HL-60 (cell line): ENCODE measurements at regions not wholly inside any gene's neighbourhood (a gene's known extent, or its start where the extent isn't known, plus 50 kb on each side); places are given as distances from the start of the nearest gene placed in this dataset.

Experiments used
- CTCF ChIP-seq: IDR thresholded peaks from one replicate; pipeline ENCODE4 v1.5.1; 2011; ENCODE audit warnings: low read length, control low read depth, inconsistent platforms; ENCODE audit not compliant: insufficient read depth
- TF ChIP-seq, protein P1 (sequence below): IDR thresholded peaks from 2 replicates; pipeline ENCODE4 v1.6.1; 2012; ENCODE audit warnings: low read depth; ENCODE audit not compliant: insufficient replicate concordance

- no peak for TF ChIP-seq CTCF
- TF ChIP-seq, protein P1, sequence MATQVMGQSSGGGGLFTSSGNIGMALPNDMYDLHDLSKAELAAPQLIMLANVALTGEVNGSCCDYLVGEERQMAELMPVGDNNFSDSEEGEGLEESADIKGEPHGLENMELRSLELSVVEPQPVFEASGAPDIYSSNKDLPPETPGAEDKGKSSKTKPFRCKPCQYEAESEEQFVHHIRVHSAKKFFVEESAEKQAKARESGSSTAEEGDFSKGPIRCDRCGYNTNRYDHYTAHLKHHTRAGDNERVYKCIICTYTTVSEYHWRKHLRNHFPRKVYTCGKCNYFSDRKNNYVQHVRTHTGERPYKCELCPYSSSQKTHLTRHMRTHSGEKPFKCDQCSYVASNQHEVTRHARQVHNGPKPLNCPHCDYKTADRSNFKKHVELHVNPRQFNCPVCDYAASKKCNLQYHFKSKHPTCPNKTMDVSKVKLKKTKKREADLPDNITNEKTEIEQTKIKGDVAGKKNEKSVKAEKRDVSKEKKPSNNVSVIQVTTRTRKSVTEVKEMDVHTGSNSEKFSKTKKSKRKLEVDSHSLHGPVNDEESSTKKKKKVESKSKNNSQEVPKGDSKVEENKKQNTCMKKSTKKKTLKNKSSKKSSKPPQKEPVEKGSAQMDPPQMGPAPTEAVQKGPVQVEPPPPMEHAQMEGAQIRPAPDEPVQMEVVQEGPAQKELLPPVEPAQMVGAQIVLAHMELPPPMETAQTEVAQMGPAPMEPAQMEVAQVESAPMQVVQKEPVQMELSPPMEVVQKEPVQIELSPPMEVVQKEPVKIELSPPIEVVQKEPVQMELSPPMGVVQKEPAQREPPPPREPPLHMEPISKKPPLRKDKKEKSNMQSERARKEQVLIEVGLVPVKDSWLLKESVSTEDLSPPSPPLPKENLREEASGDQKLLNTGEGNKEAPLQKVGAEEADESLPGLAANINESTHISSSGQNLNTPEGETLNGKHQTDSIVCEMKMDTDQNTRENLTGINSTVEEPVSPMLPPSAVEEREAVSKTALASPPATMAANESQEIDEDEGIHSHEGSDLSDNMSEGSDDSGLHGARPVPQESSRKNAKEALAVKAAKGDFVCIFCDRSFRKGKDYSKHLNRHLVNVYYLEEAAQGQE: no peak
These were observed 92.9 kb upstream of the EGLN3 start for GRCh38 chr14:34043627-34044372.
